SW 1271 (cell line): ENCODE measurements at regions not wholly inside any gene's neighbourhood (a gene's known extent, or its start where the extent isn't known, plus 50 kb on each side); places are given as distances from the start of the nearest gene placed in this dataset.
"Not testable (repeated sequence)": the region's sequence is repeated elsewhere in the genome, so short reads cannot be mapped to it uniquely, and the experiment has no call there.

Experiments
- DNase-seq, 2 experiments: peaks; one replicate each; lab custom pipeline; 2025; lab: John Stamatoyannopoulos, UW

DNA sequence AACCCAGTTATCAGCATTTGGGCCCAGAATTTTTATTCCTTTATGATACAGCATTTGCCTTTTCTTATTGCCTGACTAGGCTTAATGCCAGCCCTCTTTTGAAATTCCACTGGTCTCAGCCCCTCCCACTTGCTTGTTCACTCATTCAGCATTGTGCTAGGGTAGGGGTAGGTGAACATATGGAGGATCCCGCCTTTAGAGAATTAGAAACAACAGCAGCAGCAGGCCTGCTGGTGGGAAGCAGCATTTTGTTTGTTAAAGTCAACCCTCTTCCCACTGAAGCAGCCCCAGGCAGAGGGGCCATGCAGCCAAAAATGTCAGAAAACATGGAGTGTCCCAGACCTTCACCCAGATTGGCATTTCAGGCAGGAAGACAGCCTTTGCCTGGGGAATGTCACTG, 1355.2 kb downstream of the CDH8 start:
- DNase-seq: no peak

DNA sequence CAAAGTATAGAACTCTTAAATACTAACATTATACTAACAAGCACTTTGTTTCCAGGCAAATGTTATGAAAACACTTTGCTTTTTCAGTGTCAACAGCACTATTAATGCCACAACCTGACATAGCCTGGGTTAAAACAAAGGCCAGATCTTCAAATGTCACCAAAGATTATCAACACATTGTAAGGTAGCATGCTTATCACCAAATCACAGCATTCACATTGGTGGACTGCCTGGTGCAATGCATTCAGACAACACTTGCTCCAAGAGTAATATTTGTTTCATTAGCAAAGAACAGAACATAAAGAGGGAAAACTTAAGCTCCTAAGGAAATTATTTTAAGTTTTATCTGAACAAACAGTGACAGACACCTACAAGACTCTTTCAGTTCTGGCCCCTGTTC, 1361.2 kb downstream of the CDH8 start:
- no peak for DNase-seq

DNA sequence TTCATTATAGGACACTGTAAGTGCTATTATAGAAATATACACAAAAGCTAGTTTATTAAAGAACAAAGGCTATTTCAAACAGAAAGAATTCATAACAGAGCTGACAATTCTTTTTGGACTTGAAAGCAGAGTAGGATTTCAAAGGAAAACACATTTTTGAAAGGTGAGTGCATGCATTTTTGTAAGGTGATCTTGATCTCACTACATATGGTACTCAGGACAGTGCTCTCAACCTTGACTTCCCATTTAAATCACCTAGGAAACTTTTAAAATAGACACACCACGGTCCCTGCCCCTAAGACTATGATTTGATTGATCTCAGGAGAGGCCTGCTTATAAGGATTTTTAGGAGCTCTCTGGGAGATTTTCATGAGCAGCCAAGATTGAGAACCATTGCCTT, 1362.0 kb downstream of the CDH8 start:
- no peak for DNase-seq

DNA sequence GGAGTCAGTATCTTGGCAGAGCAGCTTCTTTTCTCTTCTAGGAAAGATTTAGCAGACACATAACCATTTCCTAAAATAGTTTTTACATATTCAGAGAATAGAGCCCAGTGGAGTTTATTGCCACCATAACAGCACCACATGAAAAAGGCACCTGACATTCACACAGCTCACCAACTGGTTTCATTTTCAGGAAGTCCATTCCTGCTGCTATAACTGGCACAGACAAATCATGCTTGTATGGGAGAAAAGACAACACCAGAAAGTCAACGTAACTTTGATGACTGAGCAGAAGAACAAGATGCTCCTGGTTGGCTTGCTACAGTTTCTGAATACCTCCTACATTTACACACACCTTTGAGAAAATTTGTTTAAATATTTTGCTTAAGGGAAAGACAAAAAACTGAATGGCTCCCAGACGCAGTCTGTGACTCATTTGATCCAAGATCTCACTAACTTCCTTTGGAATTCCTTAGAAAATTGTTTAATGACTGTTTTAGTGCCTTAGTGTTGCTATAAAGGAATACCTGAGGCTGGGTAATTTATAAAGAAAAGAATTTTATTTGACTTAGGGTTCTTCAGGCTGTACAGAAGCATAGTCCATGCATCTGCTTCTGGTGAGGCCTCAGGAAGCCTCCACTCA, 1380.6 kb downstream of the CDH8 start:
- no peak for DNase-seq

- no peak for DNase-seq
Measured at GRCh38 chr16:60651346-60651745, 1384.9 kb downstream of the CDH8 start.

GRCh38 chr16:60648290-60648689, 1387.9 kb downstream of the CDH8 start:
- DNase-seq: no peak

DNA sequence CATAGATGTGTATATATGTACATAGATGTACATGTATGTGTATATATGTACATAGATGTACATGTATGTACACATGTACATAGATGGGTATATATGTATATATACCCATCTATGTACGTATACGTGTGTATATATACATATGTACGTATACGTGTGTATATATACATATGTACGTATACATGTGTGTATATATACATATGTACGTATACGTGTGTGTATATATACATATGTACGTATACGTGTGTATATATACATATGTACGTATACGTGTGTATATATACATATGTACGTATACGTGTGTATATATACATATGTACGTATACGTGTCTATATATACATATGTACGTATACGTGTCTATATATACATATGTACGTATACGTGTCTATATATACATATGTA, 1388.8 kb downstream of the CDH8 start:
- not testable (repeated sequence) for DNase-seq

DNA sequence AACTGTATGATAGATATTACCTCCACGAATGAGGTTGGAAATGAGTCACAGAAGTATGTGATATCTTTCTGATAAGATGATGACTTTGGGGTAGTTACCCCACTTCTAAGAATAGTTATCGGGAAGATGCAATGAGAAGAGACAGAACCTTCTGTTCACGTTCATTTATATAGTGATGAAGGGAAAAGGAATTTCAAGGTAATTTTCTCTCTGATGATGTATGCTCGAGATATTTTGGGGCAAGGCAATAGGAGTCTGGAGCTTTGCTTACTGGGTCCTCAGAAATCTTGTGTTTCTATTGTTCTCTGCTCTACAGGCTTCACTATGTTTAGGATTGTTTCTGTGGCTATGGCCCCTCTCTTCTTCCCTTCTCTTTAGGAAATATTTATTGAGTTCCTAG, 1389.6 kb downstream of the CDH8 start:
- no peak for DNase-seq

DNA sequence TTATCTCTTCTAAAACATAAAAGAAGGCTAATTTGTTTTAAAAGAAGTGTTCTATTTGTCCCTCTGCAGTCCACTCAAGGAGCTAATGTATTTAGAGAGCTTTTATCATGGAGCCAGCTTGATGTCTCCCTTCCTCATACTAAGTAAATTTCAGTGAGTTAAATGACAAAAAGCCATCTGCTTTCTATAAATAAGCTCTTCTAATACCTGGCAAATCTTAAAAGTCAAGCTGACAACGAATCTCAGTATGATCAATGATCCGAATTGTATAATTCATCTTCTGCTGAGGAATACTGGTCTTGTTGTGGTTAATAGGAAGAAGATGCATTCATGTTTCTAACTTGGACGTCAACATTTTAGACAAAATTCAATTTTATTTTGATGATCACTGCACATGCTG, 1390.7 kb downstream of the CDH8 start:
- no peak for DNase-seq

DNA sequence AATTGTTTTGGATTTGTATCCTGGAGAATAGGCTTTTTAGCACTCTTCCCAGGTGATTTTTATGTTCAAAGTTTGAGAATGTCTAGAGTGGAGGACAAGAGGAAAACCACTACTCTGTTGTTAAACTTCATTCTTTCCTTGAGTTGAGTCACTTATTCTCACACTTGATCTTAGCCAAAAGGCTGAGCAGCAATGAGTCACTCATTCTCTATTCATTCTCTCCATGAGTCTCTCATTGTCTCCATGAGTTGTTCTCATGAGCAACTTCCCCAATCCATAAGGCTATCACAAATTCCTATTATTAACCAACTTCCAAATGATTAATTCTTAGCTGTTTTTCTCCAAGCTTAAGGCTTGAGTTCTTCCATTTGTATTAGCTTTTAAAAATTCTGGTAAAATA, 1393.3 kb downstream of the CDH8 start:
- DNase-seq: no peak

DNA sequence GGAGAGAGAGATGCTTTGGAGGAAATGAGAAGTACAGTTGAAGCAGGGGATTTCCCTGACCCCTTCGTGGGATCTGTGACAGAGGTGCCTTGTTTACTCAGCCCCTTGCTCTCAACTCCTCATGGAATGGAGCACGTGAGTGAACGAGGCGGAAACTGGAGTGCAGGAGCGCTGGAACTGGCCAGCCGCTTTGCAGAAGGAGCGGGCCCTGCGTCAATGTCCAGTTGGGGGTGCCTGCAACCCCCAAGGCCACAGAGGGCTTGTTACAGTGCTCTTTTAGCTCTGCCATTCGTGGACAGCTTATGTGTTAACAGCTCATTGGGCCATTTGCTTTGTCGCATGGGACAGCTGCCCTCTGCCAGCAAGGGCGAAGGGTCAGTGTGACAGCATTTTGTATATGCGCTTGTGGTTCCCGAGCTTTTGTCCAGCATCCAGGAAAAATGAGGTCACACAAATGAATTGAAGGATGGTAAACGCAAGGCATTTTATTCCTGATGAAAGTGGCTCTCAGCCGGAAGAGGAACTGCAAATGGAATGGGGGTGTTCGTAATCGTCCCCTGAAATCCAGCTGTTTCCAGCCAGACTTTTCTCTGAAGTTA, 1395.1 kb downstream of the CDH8 start:
- DNase-seq: no peak

- no peak for DNase-seq
Measured at GRCh38 chr16:60640038-60640437, 1396.2 kb downstream of the CDH8 start.

- DNase-seq: not testable (repeated sequence)
Measured at GRCh38 chr16:60636636-60637035, 1399.6 kb downstream of the CDH8 start.

DNA sequence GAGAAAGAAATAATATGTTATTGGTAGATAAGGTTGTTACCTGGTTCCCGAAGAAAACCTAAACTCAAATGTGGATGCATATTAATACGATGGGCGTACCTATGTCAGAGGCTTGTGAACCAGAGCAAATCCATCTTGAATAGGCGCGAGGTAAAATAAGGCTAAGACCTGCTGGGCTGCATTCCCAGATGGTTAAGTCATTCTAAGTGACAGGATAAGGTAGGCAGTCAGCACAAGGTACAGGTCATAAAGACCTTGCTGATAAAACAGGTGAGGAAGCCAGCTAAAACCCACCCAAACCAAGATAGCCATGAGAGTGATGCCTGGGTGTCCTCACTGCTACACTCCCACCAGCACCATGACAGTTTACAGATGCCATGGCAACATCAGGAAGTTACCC, 1400.1 kb downstream of the CDH8 start:
- no peak for DNase-seq

DNA sequence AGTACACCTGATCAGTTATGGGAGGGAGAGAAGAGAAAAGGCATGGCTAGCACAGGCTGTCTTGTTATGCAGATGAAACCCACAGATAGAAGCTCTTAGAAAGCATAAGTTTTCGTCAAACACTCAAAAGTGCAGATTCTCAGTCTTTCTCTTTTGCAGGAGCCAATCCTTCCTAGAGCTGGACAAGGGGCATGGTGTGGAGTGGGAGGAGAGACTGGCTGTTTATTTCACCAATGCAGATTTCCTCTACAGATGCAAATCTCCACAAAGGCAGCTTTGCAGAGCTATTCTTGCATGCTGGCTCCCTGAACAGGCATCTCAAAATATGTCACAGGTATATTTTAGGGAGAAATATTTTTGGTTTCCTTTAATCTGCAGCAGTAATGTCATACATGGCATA, 1400.7 kb downstream of the CDH8 start:
- no peak for DNase-seq

GRCh38 chr16:60611844-60612243, 1424.4 kb downstream of the CDH8 start:
- DNase-seq: no peak

DNA sequence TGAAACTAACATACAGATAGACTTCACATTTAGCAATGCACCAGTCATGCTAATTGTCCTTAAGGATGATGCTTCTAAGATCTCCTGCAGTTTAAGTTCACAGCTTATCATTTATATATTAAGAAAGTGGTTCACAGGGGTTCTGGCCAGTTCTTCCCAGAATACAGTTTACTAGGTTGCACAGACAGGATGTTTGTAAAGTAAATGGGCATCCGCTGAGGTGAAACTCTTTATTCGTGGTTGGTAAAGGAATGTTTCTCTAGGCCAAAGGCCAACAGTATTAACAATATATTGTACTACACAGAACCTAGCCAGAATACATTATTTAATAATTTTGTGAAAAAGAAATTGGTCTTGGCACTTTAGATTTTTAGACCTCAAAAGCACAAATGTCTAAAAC, 1427.3 kb downstream of the CDH8 start:
- DNase-seq: no peak

GRCh38 chr16:60605652-60606051, 1430.6 kb downstream of the CDH8 start:
- DNase-seq: not testable (repeated sequence)

DNA sequence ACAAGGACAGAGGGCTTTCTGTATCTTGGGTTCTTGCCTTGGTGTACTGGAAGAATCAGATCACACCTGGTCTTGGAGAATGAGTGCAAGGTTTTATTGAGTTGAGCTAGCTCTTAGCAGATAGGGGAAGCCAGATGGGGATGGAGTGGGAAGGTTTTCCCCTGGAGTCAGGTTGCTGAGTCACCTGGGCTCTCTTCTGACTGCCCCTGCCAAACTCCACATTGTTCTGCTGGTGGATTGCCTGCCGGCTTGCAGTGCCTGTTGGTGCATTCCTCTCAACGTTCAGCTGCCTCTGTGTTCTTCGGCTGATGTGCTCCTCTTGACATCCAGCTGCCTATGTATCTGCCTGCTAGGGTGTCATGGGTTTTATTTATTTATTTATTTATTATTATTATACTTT, 1431.1 kb downstream of the CDH8 start:
- no peak for DNase-seq

- DNase-seq: no peak
Measured at GRCh38 chr16:60586493-60586892, 1449.7 kb downstream of the CDH8 start.

GRCh38 chr16:60582528-60582927, 1453.7 kb downstream of the CDH8 start:
- no peak for DNase-seq

- no peak for DNase-seq
Measured at GRCh38 chr16:60566901-60567300, 1469.3 kb downstream of the CDH8 start.

DNA sequence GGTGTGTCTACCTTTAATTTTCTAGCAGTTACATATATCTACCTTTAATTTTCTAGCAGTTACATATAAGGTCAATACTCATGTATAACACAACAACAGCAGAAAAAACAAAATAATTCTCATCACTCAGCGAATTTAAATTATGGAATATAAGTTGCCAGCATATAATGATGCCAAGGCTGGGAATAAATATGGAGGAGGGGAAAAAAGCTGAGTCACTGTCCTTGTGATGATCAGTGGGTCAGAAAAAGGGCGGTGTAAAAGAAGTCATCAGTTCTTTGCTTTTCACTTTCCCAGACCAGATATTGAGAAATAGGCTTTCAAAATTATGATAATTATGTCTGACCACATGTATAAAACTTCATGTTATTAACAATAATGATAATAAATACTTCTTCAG, 1471.7 kb downstream of the CDH8 start:
- no peak for DNase-seq

GRCh38 chr16:60563166-60563565, 1473.1 kb downstream of the CDH8 start:
- no peak for DNase-seq
